ENCODE measurements at regions not wholly inside any gene's neighbourhood (a gene's known extent, or its start where the extent isn't known, plus 50 kb on each side); places are given as distances from the start of the nearest gene placed in this dataset.

DNA sequence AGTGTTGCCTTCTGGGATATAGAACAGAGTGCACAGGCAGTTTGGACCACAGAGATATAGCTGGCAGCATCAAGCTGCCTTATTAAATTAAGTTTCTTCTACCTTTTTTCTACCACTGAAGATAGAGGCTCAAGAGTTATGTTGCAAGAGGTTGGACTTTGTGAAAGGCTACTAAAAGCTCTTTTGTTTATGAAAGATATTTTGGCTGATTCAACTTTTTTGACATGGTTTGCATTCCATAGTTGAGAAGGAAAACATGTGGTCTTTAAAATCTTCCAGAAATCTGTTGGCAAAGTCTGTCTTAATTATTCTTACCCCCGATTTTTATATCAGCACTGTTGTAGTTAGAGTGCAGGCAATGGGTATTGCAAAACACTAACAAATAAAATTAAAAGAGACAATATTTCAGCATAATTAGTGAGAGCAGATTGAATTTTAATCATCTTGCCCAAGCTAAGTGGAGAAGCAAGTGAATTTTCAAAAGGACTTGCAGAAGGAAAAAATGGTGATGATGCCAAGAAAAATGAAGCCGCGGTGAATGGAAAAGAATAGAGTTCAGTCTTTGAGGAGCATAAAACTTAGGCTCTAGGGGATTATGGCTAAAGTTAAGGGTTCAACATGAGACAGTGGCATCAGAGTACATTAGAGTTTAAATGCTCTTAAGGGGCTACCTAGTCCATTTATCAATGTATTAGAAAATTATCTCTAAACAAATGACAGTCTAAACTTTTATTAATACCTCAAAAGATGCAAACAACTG is 450.9 kb upstream of the CNTNAP2 start:
- DNase-seq (ENCODE audit: low read depth in 1 of 2, low spot score in 1 of 2): no peak

DNA sequence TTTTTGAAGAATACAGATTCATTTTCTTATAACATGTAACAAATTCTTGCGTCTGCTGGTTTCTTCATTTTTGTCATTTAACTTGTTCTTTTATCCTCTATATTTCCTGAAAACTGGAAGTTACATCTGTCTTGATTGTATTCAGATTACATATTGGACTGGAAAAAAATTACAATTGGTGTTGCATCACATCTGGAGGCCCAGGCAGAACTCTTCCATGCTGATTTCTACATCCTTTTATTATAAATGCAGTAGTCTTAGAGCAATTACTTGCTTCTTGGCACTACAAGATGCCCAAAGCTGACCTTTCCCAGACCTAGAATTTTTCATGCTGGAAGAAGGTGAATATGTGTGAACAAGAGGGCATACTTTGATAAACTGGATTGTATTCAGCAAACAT is 460.9 kb upstream of the CNTNAP2 start:
- no peak for DNase-seq (ENCODE audit: low read depth in 1 of 2, low spot score in 1 of 2)

DNA sequence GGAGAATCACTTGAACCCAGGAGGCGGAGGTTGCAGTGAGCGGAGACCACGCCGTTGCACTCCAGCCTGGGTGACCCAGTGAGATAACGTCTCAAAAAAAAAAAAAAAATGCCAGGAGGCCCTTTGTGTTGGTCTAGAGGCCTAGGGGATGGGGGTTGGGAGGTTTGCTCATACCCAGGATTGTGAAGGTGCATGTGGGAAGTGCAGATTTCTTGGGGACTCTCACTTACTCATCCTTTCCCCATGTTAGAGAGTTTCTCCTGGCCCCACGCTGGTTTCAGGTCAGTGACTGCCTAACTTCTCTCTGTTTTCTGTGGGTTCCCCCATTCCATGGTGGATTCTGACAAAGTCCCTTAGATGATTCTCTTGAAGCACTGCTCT is 471.5 kb upstream of the CNTNAP2 start:
- no peak for DNase-seq (ENCODE audit: low read depth in 1 of 2, low spot score in 1 of 2)

DNA sequence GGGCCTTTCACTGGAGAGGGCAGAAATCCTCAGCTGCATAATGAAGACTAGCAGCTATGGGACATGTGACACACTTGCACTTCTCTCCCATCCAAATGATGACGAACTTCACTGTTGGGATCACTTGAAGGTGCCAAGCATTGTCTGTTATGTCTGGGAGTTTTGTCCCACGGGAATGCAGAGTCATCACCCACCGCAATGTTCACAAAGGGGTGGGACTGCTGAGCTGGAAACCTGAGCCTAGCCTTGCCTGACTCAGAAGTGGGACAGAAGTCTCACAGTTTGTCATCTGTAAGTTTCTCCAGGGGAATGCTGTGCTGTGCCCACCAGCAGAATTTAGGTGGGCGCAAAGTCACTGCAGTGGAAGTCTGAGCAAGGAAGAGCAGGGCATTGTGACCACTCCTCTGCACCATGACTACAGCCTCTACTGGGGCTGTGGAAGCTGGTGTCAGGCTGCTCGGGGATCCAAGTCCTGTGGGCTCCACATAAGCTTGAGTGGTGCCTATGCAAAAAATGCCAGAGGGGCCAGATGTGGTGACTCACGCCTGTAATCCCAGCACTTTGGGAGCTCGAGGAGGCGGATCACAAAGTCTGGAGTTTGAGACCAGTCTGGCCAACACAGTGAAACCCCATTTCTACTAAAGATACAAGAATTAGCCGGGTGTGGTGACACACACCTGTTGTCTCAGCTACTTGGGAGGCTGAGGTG is 472.0 kb upstream of the CNTNAP2 start:
- no peak for DNase-seq (ENCODE audit: low read depth in 1 of 2, low spot score in 1 of 2)

DNA sequence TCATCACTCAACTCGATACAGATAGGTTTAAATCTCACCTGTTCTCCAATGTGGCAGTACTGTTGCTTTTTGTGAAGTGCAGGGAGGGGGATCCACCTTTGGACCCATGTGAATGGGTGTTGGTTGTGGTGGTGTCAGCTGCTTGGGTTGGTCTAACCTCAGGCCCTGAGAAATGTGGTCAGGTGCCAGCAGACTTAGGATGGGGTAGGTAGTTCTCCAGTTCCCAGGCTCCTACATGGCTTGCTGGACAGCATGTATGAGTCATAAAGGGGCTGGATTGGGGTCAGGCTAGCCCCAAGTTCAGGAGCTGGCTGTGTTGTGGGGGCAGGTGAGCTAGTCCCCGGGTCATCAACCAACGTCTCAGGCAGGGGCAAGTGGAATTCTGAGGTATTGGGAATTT is 472.6 kb upstream of the CNTNAP2 start:
- DNase-seq (ENCODE audit: low read depth in 1 of 2, low spot score in 1 of 2): no peak

DNA sequence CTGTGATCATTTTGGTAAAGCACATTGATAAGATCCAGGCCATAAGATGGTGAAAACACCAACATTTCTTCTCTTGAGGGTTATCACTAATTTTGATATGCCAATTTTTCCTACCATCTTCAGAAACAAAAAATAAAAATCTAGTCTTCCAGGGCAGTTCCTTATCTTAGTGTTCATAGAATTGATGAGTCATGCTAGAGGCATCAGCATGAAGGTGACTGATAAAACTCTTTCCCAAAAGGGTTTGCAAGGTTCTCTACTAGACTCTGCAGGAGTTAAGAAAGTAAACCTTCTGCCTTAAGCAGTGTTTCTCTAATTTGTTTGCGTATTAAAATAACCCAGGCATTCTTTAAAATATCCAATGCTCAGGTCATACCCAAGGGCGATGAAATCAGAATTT is 483.1 kb upstream of the CNTNAP2 start:
- DNase-seq (ENCODE audit: low read depth in 1 of 2, low spot score in 1 of 2): no peak

DNA sequence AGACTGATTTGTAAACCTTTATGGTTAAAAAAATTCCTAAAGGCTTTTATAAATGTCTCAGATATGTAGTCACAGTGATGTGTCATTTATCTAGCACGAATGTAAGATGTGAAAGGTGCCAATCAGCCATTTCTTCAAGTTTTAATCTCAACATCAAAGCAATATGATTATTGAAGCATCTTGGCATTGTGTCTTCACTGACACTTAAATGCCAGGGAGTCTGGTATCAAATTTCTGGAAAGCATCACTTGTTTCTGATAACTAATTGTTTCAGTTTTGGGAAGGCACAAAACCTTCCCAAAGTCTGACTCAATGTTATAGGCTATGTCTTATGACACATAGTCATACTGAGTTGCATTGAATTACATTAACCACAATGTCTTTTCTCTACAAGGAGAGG is 492.0 kb upstream of the CNTNAP2 start:
- DNase-seq (ENCODE audit: low read depth in 1 of 2, low spot score in 1 of 2): no peak

DNA sequence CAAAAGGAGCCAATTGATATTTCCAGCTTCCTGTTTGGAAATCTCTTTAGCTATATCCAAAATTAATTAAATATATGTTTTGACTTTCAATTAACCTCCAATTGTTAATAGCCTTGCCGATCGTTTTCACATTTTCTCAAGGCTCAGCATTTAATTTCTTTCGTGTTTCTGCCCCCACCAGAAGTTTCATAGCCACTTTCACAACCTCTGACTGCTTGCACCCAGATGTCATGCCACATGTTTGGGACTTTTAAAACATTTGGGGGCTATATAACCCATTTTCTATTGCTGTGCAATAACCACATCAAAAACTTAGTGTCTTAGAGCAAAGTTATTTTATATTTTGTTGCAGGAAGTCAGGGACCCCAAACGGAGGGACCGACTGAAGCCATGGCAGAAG is 510.6 kb upstream of the CNTNAP2 start:
- DNase-seq (ENCODE audit: low read depth in 1 of 2, low spot score in 1 of 2): no peak

DNA sequence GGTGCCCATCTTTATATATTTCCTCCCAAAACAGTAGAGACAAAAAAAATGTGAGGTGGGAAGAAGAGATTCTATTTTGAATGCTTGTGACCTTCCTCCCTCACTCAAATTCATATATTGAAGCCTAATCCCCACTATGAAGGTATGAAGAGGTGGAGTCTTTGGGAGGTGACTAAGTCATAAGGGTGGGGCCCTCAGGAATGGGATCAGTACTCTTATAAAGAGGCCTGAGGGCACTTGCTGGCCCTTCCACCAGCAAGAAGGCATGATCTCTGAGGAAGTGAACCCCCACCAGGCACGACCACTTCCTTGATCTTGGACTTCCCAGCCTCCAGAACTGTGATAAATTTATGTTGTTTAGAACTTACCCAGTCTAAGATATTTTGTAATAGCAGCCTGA is 517.2 kb upstream of the CNTNAP2 start:
- DNase-seq (ENCODE audit: low read depth in 1 of 2, low spot score in 1 of 2): no peak

DNA sequence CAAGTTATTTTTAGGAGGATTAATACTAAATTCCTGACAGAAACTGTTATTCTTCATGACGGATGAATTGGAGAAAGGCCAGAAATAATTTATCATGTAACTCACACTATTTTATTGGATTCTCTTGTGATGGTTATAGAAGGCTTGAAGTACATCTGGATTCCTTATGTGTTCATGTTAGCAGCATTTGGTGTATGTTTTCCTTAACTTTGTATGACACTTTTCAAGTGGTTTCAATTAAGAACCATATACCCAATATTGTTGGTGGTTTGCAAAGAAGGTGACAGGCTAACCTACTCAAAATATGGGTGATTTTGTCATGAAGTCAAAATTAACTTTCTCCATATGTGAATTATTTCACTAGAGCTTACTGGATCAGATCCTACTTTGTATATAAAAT is 532.2 kb upstream of the CNTNAP2 start:
- no peak for DNase-seq (ENCODE audit: low read depth in 1 of 2, low spot score in 1 of 2)

DNA sequence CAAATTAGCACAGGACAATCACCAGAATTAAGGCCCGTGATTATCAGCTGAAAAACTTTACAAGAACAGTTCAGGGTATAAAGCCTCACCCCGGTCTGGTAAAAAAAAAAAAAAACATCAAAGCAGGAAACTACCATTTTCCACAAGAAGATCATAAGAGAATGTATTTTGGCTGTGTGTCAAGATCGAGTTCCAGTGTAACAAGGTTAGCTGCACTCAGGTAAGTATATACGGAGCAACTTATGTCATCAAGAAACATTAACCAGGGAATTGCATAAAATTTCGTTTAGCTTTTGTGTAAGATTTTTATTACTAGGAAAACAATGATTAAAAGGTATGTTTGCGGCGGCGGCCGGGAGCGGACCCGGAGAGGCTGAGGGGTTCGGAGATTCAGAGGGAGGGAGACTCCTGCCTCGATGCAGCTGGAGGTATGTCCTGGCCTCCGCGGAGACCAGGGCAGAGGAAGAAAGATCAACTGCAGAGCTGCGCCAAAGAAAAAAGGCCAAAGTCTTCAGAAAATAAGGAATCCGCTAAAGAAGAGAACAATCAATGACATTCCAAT is 533.8 kb upstream of the CNTNAP2 start:
- no peak for DNase-seq (ENCODE audit: low read depth in 1 of 2, low spot score in 1 of 2)

DNA sequence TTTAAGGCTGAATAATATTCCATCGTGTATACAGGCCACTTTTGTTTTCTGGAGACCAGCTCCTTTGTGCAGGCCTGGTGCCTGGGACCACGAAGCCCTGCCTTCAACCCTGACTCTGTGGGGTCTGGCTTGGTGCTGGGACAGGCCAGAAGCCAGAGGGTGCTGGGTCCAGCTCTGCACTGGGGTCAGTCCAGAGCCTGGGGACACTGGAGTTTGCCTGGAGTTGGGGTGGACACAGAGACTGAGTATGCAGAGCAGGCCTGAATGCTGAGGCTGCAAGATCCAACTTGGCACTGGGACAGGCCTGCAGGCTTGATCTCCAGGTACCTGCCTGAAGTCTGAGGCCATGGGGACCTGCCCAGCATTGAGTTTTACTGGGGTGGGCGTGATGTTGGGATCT is 558.8 kb upstream of the CNTNAP2 start:
- DNase-seq (ENCODE audit: low read depth in 1 of 2, low spot score in 1 of 2): no peak

DNA sequence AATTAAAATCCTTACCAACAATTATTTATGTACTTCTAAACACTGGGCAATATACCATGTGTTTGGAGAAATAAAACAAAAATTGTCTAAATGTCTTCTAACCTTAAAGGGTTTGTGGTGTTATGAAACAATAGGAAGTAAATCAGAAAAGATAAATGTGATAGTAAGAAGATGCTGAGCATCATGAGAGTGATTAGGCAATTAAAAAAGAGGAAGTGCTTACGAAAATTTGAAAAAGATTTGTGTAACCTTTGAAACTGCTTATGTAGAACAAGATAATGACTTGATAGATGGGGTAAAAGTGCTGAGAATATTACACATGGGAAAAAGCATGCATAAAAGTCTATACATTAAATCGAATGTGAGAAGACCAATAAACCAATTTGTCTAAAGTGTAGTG is 573.4 kb upstream of the CNTNAP2 start:
- no peak for DNase-seq (ENCODE audit: low read depth in 1 of 2, low spot score in 1 of 2)

DNA sequence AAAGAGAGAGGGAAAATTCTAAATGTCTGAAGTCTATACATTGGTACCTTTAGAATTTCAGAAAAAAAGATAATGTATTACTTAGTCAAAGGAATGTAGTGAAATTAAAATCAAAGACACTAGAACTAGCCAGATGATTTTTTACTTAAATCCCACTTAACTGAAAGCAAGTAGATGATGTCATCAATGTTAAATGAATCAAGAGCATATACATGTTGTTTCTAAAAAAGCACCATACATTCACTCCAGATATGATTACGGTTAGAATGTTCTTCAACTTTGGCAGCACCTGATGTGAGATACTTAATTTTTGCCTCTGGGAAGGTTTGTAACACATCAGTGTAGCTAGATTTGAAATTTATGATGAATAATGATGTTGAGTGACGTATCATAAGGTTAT is 576.7 kb upstream of the CNTNAP2 start:
- no peak for DNase-seq (ENCODE audit: low read depth in 1 of 2, low spot score in 1 of 2)

DNA sequence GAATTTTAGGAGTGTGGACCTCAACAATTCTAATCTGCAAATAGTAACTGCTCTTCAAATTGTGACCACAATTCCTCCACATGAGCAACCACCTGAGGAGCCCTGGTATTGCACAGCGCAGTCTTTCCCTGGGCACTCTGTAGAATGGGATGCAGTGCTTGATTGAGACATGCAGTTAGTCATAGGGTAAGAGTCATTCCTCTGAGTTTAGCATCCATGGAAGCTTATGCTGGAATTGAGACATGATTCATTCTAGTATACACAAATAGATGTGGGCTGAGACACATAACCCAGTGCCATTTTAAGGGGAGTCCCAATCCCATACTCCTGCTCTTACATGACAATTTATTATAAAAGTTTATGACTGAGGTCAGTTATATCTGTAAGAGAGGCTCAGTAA is 582.3 kb upstream of the CNTNAP2 start:
- DNase-seq (ENCODE audit: low read depth in 1 of 2, low spot score in 1 of 2): no peak

DNA sequence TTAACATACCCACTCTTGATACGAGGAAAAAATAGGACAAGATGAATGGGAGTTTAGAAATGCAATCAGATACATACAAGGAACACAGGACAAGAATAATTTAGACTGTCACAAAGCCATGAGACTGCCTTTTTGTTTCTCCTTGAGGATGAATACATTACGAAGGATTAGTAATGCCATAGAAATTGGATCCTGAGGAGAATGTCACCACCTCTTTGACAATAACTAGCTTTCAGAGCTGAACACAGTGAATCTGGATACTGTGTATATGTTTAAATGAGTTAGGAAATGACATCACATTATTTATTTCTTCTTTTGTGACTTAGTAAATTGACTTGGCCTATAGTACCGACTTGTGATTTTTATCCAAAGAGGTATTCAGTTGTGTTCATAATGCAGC is 596.3 kb upstream of the CNTNAP2 start:
- no peak for DNase-seq (ENCODE audit: low read depth in 1 of 2, low spot score in 1 of 2)

DNA sequence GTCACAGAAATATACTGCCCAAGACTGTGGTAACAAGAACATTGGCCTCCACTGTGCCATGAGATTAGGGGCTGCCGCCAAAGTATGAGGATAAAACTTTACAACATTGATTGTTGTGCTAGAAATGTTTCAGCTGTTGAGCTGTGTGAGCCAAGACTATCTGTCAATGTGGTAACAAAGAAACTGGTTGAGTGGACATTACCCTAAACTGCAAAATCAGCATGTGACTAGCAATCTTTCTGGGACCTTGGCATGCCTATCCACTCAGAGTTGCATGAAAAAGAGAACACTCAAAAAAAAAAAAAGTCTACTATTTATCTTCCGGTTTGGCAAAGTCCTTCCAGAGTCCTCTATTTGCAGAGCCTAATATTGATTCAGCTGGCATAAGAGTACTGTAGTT is 605.6 kb upstream of the CNTNAP2 start:
- no peak for DNase-seq (ENCODE audit: low read depth in 1 of 2, low spot score in 1 of 2)

DNA sequence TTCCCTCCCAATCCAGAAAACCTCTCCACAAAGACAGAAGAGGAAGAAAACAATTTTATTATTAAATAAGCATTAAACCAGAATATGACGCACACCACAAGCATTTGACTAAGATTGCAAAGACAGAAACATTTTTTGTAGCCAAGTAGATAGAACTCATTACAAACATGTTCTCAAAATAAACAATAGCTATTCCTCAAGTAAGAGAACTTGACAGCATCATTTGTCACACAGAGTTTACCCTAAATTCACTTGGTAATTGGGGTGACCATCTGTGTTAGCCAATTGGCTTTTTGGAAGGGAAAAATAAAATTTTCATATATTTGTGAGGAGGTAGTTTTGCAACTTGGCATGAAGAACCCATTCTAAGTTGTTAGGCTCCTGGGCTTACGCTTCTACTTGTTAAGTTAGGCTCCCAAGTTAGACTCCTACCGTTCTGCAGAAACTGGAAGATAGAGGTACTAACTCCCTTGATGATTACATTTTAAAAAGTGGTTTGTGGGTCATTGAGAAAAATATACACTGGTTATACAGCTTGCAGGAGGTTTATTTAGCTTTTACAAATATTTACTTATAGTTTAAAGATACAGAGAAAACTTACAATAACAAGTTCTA is 618.6 kb upstream of the CNTNAP2 start:
- DNase-seq (ENCODE audit: low read depth in 1 of 2, low spot score in 1 of 2): no peak

DNA sequence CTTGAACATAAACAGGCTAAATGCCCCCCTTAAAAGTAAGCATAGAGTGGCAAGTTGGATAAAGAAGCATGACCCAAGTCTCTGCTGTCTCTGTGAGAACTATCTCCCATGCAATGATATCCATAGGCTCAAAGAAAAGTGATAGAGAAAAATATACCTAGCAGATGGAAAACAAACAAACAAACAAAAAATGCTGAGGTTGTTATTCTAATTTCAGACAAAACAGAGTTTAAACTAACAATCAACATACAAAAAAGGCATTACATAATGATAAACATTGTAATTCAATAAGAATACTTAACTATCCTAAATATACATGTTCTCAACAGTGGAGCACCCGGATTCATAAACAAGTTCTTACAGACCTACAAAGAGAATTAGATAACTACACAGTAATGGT is 626.2 kb upstream of the CNTNAP2 start:
- no peak for DNase-seq (ENCODE audit: low read depth in 1 of 2, low spot score in 1 of 2)

DNA sequence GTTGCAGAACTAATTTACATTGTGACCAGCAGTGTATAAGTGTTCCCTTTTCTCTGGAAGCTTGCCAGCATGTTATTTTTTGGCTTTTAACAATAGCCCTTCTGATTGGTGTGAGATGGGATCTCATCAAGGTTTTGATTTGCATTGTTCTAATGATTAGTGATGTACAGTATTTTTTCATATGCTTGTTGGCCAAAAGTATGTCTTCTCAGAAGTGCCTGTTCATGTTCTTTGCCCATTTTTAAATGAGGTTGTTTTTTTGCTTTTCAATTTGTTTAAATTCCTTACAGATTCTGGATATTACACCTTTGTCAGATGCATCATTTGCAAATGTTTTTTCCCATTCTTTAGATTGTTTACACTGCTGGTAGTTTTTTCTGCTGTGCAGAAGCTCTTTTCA is 627.0 kb upstream of the CNTNAP2 start:
- DNase-seq (ENCODE audit: low read depth in 1 of 2, low spot score in 1 of 2): no peak

DNA sequence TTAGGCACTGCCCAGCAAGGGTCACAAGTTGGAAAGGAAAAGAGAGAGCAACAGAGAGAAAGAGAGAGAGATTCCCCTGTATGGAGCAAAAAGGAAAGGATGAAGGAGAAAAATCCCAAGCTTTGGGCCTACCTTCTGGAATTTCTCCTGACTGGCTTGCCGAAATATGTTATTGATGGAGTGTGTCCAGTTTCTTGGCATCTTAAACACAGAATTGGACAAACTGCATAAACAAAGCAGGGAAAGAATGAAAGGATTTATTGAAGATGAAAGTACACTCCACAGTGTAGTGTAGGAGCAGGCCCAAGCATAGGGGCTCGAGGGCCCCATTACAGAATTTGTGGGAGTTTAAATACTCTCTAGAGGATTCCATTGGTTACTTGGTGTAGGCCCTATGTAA is 627.8 kb upstream of the CNTNAP2 start:
- DNase-seq (ENCODE audit: low read depth in 1 of 2, low spot score in 1 of 2): no peak

DNA sequence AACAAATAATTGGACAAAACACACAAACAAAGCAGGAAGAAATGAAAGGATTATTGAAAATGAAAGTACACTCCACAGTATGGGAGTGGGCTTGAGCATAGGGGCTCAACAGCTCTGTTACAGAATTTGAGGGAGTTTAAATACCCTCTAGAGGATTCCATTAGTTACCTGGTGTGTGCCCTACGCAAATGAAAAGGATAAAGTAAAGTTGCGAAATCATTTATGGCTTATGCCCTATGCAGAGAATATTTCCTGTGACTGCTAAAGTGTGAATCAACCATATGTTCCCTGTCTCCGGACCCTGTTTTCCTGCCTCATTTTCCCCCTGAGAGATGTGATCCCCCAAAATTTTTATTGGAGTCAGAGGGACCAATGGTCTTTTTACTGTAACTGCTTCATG is 634.6 kb upstream of the CNTNAP2 start:
- no peak for DNase-seq (ENCODE audit: low read depth in 1 of 2, low spot score in 1 of 2)

All from activated CD4-positive, alpha-beta T cell treated with anti-CD3 and anti-CD28 coated beads, Interleukin-2, amount 50 U/mL, for 24 hours (primary cell).